Mammary epithelial cell (primary cell): ENCODE measurements at regions not wholly inside any gene's neighbourhood (a gene's known extent, or its start where the extent isn't known, plus 50 kb on each side); places are given as distances from the start of the nearest gene placed in this dataset.

Experiments
- CTCF ChIP-seq, 2 donors: IDR thresholded peaks in 1 of 2; conservative IDR thresholded peaks in 1 of 2; 2 replicates each; pipeline ENCODE4 v1.5.1; 2011 to 2012; ENCODE audit warnings: inconsistent platforms in 2 of 2, low read length in 2 of 2, mild to moderate bottlenecking in 2 of 2, control low read depth in 1 of 2, low read depth in 1 of 2; ENCODE audit not compliant: insufficient read depth in 1 of 2; ENCODE audit errors: extremely low read depth in 1 of 2
- EZH2 ChIP-seq: IDR thresholded peaks from 2 replicates; pipeline ENCODE4 v1.6.1; 2012; ENCODE audit warnings: low read length, inconsistent platforms, borderline replicate concordance

- TF ChIP-seq EZH2 (no peak), CTCF (conservative IDR thresholded peaks at IDR 0.05 in 1 of 2, IDR thresholded peaks at IDR 0.05 in 1 of 2; ENCODE audit: extremely low read depth in 1 of 2, insufficient read depth in 1 of 2, low read depth in 1 of 2, low read length in 2 of 2) (no peak)
Measured at GRCh38 chr16:52597073-52597771, 50.3 kb upstream of the TOX3 start.
